OCI-LY7 (cell line): ENCODE measurements at regions not wholly inside any gene's neighbourhood (a gene's known extent, or its start where the extent isn't known, plus 50 kb on each side); places are given as distances from the start of the nearest gene placed in this dataset.
A peak's percentile ranks its signal among the peaks of the same experiment; 100 is the strongest.

Source experiments
- EZH2phosphoT487 ChIP-seq: fragments of 200-600 bp; sonication (generic); IDR thresholded peaks from 2 replicates; pipeline ENCODE4 v1.6.1; 2018; ENCODE audit warnings: low read depth, borderline replicate concordance, mild to moderate bottlenecking, mixed run types, antibody characterized with exemption, low read length, moderate library complexity, mixed read lengths
- TF ChIP-seq, protein P1 (sequence below): fragments of 200-600 bp; sonication (generic); conservative IDR thresholded peaks from 2 replicates; pipeline ENCODE4 v1.5.1; 2014; ENCODE audit warnings: mild to moderate bottlenecking, antibody characterized with exemption, low read length, moderate library complexity, mixed read lengths

DNA sequence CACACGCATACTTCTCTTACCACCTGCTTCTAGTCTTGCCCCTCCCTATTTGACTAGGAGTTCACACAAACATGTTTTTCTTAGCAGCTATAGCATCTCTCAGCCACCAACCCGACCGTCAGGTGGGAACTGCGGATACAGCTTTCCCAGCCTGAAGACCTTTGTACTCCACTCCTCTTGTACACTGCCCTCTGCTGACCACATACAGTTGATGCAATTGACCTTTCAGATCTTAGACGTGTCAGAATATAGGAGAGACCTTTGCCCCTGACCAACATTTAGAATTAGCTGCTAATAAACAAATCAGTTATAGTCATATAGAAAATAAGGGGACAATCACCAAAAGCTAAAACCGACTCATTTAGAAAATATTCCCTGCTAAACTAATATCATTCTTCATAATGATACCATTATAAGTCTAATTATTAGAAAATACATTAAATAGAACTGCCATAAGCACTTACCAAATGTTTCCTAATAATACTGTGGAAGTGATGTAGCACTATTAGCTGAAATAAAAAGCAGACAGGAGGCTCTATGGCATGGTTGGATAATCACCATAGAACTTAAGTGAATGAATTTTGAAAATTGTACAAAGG is 208.4 kb downstream of the RAD51AP2 start:
- TF ChIP-seq, protein P1, sequence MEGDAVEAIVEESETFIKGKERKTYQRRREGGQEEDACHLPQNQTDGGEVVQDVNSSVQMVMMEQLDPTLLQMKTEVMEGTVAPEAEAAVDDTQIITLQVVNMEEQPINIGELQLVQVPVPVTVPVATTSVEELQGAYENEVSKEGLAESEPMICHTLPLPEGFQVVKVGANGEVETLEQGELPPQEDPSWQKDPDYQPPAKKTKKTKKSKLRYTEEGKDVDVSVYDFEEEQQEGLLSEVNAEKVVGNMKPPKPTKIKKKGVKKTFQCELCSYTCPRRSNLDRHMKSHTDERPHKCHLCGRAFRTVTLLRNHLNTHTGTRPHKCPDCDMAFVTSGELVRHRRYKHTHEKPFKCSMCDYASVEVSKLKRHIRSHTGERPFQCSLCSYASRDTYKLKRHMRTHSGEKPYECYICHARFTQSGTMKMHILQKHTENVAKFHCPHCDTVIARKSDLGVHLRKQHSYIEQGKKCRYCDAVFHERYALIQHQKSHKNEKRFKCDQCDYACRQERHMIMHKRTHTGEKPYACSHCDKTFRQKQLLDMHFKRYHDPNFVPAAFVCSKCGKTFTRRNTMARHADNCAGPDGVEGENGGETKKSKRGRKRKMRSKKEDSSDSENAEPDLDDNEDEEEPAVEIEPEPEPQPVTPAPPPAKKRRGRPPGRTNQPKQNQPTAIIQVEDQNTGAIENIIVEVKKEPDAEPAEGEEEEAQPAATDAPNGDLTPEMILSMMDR, result peak; percentile 86
- no peak for TF ChIP-seq EZH2phosphoT487
